ENCODE measurements at regions not wholly inside any gene's neighbourhood (a gene's known extent, or its start where the extent isn't known, plus 50 kb on each side); places are given as distances from the start of the nearest gene placed in this dataset.
"Not testable (repeated sequence)": the region's sequence is repeated elsewhere in the genome, so short reads cannot be mapped to it uniquely, and the experiment has no call there.

DNA sequence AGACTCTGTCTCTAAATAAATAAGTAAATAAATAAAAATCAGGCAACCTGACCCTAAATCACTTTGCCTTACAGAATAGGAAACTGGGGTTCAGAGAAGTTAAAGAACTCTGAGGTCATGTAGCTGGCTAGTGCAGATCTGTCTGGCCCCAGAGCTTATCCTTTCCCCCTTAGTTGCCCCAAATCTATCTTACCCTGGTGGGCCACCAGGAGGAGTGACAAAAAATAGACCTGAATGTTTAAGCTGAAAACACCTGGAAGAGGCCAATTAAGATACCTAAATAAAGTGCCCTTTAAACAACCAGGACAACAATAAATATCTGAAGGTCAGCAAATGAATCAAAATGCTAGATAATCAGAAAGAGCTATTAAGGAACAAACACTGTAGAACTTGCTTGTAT, 59.7 kb downstream of the TEX35 start:
- DNase-seq, result no peak

DNA sequence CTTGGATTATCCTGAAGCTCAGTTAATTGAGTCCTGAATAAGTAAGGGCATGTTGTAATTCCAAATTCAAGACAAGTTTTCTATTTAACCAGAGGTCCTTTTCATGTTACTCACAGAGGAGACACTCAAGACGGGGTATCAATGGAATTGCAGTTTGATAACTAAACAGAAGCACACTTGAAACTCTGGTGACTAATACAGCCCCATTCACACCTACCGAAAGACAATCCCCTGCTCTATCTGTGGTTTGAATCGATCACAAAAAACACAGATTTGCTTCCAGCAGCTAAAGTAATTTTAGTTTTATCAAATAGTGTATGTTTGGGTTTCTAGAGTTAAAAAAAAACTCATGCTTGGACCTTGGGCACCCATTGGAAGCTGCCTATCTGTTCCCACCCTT, 60.4 kb downstream of the TEX35 start:
- no peak for DNase-seq

DNA sequence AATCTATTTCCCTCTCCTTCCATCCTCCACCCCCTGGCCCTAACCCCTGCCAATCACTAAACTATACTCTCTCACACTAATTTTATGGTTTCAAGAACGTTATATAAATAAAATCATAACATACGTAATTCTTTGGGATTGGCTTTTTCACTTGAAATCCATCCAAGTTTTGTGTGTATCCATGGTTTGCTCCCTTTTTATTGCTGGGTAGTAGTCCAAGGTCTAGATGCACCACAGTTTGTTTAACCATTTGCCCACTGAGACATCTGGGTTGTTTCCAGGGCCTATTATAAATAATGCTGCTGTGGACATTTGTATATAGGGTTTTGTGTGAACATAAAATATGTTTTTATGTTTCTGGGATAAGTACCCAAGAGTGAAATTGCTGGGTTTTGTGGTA, 61.4 kb downstream of the TEX35 start:
- no peak for DNase-seq

DNA sequence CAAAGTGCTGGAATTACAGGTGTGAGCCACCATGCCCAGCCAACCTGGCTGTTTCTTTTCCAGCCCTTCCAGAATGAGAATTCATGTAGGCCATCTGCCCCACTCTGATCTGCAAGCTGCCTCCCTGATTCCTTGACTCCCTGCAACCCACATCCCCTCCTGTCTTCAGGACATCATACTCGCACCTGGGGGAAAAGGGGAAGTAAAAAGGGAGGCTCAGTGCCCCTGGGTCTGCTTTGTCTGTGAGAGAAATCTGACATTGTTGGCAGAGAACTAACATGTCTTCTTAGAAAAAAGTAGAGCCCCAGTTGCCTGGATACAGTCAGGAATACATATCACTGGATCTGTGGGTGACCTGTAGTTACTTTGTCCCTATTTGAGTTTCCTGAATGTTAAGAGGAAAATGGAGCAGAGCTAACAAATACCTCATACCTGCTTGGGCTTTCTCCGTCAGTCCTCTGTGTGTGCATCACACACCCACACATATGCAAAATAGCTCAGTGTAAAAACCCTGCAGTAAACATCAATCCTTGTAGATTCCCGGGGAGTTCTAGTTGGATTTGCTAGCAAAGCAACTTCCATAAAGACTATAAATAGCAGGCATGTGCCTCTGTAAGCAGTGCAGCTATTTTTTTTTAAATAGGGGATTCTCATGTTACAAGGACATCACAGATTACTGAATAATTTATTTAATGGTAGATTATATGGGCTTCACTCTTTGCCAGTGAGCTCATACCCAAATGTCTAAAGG, 62.9 kb downstream of the TEX35 start:
- no peak for DNase-seq

DNA sequence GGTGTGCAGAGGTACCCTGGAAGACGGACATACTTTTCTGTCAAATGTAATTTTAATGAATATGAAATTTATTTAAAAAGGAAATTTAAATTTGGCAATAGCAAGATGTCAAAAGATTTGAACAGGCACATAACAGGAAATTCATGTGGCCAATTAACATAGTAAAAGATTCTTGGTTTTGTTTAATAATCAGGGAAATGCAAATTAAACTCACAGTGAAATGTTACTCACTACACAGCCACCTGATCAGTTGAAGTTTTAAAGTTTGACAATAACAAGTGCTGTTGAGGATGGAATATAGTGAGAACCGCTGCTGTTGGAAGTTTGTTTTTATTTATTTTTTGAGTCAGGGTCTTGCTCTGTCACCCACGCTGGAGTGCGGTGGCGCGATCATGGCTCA, 63.9 kb downstream of the TEX35 start:
- DNase-seq, result no peak

DNA sequence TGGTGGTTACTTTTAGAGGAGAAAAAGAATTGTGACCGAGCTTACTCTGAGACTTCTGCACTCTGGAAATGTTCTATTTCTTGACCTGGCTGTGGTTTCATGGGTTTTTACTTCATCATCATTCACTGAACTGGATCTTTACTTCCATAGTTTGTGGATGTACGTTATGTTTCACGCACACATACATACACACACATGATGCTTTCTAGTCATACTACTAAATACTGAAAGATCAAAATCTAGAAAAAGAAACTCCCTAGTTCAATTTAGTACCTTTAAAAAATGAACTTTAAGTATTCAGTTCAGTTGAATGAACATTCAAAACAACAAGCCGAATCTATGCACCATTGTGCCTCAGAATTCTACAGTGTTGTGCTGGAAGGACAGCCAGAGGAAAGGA, 65.0 kb downstream of the TEX35 start:
- no peak for DNase-seq

DNA sequence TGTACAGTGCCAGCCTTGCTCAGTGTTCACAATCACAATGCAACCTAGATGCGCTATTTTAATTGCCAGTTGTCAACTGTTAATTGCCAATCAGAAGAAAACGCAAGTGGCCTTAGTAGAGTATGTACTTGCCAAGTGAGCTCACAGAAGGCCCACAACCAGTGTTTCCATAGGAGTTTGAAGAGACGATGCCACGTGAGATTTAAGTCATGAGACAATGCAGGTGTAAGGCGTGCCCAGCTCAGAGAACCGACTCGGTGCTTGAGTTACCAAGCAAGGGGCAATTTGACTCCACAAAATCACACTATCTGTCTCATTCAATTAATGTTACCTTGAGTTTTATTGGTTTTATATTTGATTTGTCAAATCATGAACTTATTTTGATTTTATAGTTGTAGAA, 65.6 kb downstream of the TEX35 start:
- DNase-seq, result no peak

DNA sequence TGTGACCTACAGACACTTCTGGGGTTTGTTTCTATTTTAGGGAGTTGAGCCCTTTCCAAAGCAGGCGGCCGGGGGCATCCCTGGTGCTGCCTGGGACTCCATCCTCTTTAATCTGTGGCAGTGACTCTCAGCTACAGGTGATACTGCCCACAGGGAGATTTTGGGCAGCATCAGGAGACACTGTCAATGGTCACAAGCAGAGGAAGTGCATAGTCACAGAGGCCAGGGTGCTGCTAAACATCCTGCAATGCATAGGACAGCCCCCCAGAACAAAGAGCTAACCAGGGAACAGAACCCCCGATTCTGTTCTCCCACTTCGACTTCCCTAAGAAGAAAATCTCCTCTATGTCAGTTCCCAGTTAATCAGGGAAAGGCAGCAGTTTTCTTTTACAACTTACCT, 66.2 kb downstream of the TEX35 start:
- no peak for DNase-seq

DNA sequence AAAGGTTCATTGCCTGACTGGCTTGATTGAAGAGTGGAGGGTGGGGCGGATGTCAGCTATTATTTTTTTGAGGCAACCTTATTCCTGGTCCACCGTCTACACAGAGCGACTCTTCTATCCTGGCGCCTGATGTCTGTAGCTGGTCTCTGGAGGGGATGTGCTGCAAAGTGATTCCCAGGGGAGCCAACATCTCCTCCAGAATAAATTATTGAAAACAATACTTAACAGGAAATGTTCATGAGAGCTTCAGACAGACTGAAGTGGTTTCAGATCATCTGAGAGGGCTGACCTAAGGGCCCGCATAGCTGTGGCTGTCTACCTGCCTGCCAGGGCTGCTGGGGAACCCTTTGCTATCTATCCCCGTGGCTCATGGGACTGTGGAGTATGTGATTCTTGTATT, 66.7 kb downstream of the TEX35 start:
- DNase-seq, result no peak

DNA sequence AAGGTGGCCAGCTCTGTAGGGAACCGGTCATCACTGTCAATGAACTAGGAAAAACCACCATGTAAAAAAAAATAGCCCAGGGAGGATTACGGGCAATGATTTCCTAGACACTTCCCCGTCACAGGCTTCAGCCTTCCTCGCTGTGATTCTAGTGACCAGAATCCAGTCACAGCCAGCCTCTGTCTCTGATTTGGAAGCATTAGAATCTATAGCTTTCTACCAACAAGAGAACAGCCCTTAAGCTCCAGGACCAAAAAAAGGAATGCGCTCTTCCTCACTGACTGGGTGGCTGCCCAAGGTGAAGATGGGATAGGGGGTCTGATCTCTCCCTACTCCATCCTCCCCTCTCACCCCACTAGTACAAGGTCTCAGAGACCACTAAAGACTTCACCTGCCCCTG, 67.2 kb downstream of the TEX35 start:
- DNase-seq, result no peak

DNA sequence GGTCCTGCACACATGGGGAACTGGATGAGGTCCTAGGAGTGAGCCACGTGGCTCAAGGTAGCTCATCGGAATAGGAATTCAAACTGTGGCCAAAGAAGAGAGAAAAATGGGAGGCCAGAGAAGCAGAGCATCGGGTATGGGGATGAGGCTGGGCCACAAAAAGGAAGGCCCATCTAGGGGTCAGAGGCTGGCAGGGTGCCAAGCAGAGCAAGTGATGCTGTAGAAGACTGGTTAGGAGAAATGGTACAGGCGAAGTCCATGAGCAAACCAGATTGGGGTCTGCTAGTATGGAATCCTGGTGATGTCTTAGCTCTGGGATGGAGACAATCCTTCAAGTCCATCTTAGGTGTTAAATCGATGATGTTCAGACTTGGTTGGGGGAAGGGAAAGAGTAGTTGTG, 68.0 kb downstream of the TEX35 start:
- no peak for DNase-seq

DNA sequence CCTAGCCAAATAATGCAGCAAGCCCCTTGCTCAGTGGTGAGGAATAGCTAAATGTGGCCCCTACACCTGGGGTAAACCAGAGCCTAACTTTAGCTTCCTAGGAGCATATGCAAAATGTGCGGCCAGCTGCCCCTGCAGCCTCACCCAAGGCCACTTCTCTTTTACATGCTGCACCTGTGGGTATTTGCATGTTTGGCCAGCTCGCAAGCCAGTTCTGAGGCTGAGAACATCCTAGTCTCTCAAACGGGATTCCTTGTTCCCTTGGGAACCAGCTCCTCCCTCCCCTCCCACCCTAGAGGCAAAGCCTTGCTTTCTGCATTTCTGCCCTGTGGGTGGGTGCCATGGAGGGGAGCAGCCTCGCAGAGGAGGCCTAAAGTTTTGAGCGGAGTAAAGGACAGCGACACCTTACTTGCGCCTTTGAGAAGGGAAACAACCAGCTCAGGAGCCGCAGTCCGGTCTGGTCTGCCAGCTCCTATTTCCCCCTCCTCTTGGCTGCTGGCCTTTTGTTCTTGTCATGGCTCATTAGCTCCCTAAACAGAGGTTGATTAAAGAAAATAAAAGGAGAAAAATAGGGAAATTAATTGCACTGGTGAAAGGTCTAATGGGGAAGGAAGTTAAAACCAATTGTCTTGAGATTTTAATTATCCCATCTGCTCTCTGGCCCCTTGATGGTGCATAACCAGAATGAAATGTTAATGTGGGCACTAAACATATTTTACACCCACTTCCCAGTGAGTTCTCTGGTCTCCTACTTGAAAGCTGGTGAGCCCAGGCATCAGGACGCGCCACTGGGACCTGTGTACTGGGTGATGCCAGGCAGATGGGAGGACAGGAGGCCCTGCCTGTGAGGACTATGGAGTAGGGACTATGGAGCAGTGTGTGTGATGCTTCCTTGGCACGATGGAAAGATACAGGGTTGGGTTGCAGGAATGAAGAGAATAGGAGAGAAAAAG, 68.7 kb downstream of the TEX35 start:
- no peak for DNase-seq

DNA sequence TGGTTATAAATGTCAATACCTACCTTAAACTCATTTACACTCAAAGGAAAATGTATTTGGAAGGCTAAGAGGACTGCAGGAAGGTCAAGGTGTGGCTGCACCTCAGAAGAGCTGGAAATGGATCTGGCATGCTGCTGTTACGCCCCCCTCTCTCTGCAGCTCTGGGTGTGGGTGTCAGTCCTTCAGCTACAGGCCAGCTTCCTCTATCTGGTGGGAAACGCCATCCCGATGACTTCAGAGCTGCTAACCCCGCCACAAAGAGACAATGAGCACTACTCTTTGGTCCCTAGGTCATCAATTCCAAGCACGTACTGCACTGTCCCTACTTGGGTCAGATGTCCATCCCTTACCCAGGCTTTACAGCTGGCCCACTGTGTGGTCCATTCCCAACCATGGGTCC, 74.2 kb downstream of the TEX35 start:
- no peak for DNase-seq

DNA sequence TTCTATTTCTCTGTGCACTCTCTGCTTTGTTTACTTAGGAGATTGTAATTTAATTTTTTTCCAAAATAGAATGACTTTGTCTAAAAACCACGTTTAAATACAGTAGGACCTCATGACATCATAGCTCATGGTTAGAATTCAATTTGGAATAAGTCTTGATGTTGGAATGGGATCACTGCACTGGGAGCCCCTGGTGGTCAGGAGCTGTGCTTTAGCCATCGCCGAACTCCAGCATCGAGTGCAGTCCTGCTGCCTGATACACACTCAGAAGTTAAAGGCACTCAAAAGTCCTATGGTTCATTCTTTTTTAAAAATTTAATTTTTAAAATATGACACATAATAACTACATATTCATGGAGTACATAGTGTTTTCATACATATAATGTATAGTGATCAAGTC, 75.1 kb downstream of the TEX35 start:
- DNase-seq, result no peak

DNA sequence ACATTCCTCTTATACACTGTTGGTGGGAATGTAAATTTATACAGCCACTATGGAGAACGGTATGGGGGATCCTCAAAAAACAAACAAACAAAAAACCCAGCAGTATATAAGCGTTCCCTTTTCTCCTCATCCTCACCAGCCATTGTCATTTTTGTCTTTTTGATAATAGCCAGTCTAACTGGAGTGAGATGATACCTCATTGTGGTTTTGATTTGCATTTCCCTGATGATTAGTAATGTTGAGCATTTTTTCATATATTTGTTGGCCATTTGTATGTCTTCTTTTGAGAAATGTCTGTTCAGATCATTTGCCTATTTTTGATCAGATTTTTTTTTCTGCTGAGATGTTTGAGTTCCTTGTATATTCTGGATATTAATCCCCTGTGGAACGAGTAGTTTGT, 76.1 kb downstream of the TEX35 start:
- DNase-seq, result not testable (repeated sequence)

DNA sequence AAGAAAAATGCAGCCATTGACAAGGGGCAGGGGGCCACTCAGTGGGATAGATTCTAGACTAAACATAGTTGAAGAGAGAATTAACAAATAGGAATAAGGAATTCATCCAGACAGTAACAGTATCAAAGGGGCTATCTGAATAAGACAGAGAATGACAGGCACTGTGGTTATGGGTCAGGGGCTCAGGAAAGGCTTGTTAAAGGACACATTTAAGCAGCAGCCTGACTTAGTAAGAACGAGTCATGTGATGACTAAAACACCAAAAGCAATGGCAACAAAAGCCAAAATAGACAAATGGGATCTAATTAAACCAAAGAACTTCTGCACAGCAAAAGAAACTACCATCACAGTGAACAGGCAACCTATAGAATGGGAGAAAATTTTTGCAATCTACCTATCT, 78.9 kb downstream of the TEX35 start:
- DNase-seq, result not testable (repeated sequence)

DNA sequence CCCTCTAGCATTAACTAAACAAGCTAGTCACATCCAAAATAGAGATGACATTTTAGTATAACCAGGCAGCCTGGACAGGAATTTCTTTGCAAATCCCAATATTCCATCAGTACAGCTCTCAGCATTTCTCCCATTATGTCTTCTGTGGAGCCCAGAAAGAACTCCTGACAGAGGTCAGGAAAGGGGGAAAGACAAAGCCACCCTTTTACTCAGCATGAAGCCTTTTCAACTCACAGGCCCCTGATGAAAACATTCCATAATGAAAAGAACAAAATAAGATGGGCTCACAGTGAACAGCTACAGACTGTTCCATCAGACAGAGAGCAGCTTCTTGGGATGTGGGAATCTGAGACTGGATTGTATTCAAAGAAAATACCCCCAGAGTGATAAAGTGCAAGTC, 80.6 kb downstream of the TEX35 start:
- DNase-seq, result no peak

DNA sequence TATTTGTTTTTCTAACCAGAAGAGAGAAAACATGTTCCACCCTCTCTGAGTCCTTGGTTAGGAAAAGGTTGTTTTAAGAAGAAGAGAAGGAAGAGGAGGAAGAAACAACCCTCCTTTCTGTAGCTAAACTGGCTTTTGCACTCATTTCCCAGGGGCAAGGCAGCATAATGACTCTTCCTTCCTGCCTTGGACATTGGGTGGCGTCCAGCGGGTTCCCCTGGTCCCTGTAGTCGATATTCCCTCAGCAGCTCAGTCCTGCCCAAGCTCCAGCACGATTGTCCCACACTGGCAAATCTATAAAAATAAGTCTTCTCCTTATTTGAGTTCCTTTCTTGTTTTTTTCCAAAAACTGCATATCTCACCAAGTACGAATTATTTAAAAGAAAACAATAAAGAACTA, 81.2 kb downstream of the TEX35 start:
- DNase-seq, result peak; percentile 28

DNA sequence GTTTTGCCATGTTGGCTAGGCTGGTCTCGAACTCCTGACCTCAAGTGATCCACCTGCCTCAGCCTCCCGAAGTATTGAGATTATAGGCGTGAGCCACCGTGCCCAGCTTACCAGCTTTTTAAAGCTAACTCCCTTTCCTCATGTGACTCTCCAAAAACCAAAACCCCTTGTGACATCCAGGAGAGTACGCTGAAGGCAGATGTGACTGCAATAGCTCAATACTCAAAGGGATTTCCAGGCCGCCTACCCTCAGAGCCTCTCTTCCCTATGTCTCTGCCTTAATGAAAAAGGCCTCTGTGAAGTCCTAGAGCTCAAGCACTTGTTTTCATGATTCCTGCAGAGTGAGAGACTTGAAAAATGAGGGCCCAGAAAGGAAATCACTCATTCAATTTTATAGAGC, 82.6 kb downstream of the TEX35 start:
- no peak for DNase-seq

DNA sequence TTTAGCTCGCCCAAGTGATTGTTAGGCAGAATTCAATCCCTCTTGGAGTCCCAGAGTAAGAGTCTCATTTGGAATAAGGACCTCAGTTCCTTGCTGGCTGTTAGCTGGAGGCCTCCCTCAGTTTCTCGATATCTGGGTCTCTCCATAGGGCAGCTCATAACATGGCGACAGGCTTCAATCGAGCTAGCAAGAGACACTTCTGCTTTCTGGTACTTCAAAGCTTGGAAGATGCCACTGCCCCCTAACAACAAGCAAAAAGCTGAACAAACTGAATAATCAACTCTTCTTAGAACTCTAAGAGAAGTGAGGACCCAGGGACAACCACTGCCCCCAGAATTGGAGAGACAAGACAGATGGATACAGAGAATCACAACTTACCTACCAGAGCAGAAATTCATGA, 86.2 kb downstream of the TEX35 start:
- no peak for DNase-seq

DNA sequence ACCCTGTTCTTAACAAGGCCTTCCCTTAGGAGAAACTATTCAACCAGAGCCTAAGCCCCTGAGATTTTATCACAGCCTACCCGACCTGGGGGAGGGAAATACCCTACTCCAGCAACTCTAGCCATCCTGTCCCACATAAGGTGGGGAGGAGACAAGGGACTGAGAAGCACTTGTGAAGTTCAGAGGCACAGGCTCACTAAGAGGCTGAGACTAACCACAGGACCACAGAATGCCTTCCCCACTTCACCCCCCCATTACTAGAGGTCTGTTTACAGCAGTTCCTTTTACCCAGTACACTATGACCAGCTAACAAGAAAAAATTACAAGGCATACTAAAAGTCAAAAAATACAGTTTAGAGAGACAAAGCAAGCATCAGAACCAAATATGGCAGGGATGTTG, 86.8 kb downstream of the TEX35 start:
- DNase-seq, result no peak

DNA sequence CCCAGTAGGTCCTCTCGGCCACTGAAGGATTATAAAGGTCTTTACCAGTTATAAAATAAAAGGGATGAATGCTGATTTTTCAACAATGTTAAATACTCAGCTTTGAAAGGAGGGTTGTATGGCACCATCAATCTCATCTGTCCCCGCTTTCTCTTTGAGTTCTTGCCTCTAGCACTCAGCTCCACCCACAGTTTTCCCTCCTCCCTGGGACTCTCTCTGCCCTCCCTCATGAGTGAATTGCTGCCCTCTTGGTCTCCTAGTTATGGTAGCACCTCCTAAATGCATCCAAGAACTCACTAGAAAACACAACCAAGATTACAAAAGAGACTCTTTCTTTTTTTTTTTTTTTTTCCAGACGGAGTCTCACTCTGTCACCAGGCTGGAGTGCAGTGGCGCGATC, 91.0 kb downstream of the TEX35 start:
- DNase-seq, result no peak

DNA sequence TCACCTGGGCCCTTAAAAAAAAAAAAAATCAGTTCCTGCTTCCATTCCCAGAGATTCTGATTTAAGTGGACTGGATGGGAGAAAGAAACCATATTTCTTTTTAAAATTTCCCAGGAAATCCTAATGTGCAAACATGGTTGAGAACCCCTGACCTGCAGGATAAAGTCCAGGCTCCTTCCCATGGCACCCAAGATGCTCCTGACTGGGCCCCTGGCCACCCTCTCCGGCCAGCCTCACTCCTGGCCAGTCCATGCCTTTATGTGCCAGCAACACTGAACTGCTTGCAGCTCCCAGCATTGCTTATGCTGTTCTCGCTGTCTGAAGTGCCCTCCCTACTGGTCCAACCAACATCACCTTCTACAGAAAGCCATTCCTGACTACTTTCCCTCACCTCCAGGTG, 93.9 kb downstream of the TEX35 start:
- no peak for DNase-seq

DNA sequence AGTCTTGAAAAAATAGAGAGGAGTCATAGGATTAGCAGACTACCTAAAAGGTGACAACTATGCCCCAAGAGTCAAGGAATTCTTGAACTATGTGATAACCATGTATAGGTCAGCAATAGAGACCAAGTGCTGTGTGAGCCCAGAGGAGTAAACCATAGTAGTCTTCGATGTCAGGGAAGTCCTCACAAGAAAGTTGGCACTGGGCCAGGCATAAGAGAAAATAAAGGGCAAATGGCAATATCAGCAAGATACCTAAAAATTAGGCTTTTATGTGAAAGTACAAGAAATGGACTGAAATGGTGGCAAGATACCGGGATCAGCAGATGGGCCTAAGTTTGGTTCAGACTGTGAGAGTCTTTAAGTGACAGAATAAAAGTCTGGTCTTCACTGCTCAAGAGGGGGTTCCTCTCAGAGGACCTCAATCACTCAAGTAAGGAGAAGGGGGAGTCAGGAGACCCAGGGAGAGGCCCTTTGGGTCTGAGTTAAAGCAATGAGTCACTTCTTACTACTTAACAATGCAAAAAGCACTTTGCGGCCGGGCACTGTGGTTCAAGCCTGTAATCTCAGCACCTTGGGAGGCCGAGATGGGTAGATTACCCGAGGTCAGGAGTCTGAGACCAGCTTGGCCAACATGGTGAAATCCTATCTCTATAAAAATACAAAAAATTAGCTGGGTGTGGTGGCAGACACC, 95.0 kb downstream of the TEX35 start:
- DNase-seq, result no peak
